HUES48 (cell line): ENCODE measurements at regions not wholly inside any gene's neighbourhood (a gene's known extent, or its start where the extent isn't known, plus 50 kb on each side); places are given as distances from the start of the nearest gene placed in this dataset.

Experiments
- H3K27ac ChIP-seq: one replicate; pipeline ENCODE4 v1.7.0; 2013; ENCODE audit warnings: low read depth, low read length, inconsistent platforms
- H3K27me3 ChIP-seq: 2 replicates; pipeline ENCODE4 v1.6.1; 2013; ENCODE audit warnings: mild to moderate bottlenecking, low read length; ENCODE audit not compliant: control insufficient read depth, insufficient read depth
- H3K36me3 ChIP-seq: 2 replicates; pipeline ENCODE4 v1.6.1; 2013; ENCODE audit warnings: low read length; ENCODE audit not compliant: control insufficient read depth, insufficient read depth
- H3K4me1 ChIP-seq: 2 replicates; pipeline ENCODE4 v1.6.1; 2013; ENCODE audit warnings: mild to moderate bottlenecking, low read length; ENCODE audit not compliant: control insufficient read depth, insufficient read depth
- H3K4me3 ChIP-seq: 2 replicates; pipeline ENCODE4 v1.5.1; 2013; ENCODE audit warnings: mild to moderate bottlenecking, low read depth, low read length
- H3K9ac ChIP-seq: 2 replicates; pipeline ENCODE4 v1.6.1; 2013; ENCODE audit warnings: mild to moderate bottlenecking, low read depth, low read length, moderate library complexity
- H3K9me3 ChIP-seq: 2 replicates; pipeline ENCODE4 v1.6.1; 2013; ENCODE audit warnings: low read length; ENCODE audit not compliant: control insufficient read depth, insufficient read depth

- Histone ChIP-seq H3K9me3 (no peaks in the 10 kb centered on the region), H3K27ac (no peak overlapping the region), H3K27me3 (no peaks in the 10 kb centered on the region), H3K4me3 (no peak overlapping the region), H3K4me1 (no peaks in the 10 kb centered on the region), H3K36me3 (no peaks in the 10 kb centered on the region), H3K9ac (no peak overlapping the region)
Measured at GRCh38 chr6:126784161-126784790, 334.2 kb upstream of the RSPO3 start.

- Histone ChIP-seq H3K27me3 (no peaks in the 10 kb centered on the region), H3K9me3 (no peaks in the 10 kb centered on the region), H3K36me3 (no peaks in the 10 kb centered on the region), H3K9ac (no peak overlapping the region), H3K27ac (no peak overlapping the region), H3K4me1 (no peaks in the 10 kb centered on the region), H3K4me3 (no peak overlapping the region)
Measured at GRCh38 chr6:126786262-126786661, 332.2 kb upstream of the RSPO3 start.

- H3K36me3 ChIP-seq = no peaks in the 10 kb centered on the region
- no peaks in the 10 kb centered on the region for H3K4me1 ChIP-seq
- H3K9ac ChIP-seq = no peak overlapping the region
- H3K9me3 ChIP-seq = no peaks in the 10 kb centered on the region
- H3K27me3 ChIP-seq = no peaks in the 10 kb centered on the region
- no peak overlapping the region for H3K4me3 ChIP-seq
- no peak overlapping the region for H3K27ac ChIP-seq
Measured at GRCh38 chr6:126787635-126788034, 330.8 kb upstream of the RSPO3 start.

GRCh38 chr6:126788861-126789365, 329.6 kb upstream of the RSPO3 start:
- no peak overlapping the region for H3K4me3 ChIP-seq
- H3K9ac ChIP-seq = no peak overlapping the region
- no peaks in the 10 kb centered on the region for H3K27me3 ChIP-seq
- H3K9me3 ChIP-seq = no peaks in the 10 kb centered on the region
- no peak overlapping the region for H3K27ac ChIP-seq
- H3K36me3 ChIP-seq = no peaks in the 10 kb centered on the region
- H3K4me1 ChIP-seq = no peaks in the 10 kb centered on the region

GRCh38 chr6:126792340-126793085, 326.0 kb upstream of the RSPO3 start:
- Histone ChIP-seq H3K36me3 (no peaks in the 10 kb centered on the region), H3K4me3 (no peak overlapping the region), H3K27ac (no peak overlapping the region), H3K4me1 (no peaks in the 10 kb centered on the region), H3K9ac (no peak overlapping the region), H3K27me3 (no peaks in the 10 kb centered on the region), H3K9me3 (no peaks in the 10 kb centered on the region)

- H3K27me3 ChIP-seq = no peaks in the 10 kb centered on the region
- H3K9me3 ChIP-seq = no peaks in the 10 kb centered on the region
- no peak overlapping the region for H3K9ac ChIP-seq
- H3K27ac ChIP-seq = no peak overlapping the region
- no peak overlapping the region for H3K4me3 ChIP-seq
- no peaks in the 10 kb centered on the region for H3K4me1 ChIP-seq
- H3K36me3 ChIP-seq = no peaks in the 10 kb centered on the region
Measured at GRCh38 chr6:126795161-126795560, 323.3 kb upstream of the RSPO3 start.

- Histone ChIP-seq H3K27ac (no peak overlapping the region), H3K9ac (no peak overlapping the region), H3K4me3 (no peak overlapping the region), H3K27me3 (no peaks in the 10 kb centered on the region), H3K36me3 (no peaks in the 10 kb centered on the region), H3K4me1 (no peaks in the 10 kb centered on the region), H3K9me3 (no peaks in the 10 kb centered on the region)
Measured at GRCh38 chr6:126797981-126798380, 320.5 kb upstream of the RSPO3 start.

- no peaks in the 10 kb centered on the region for H3K4me1 ChIP-seq
- H3K9me3 ChIP-seq = no peaks in the 10 kb centered on the region
- no peaks in the 10 kb centered on the region for H3K27me3 ChIP-seq
- H3K9ac ChIP-seq = no peak overlapping the region
- no peak overlapping the region for H3K27ac ChIP-seq
- no peaks in the 10 kb centered on the region for H3K36me3 ChIP-seq
- no peak overlapping the region for H3K4me3 ChIP-seq
Measured at GRCh38 chr6:126803769-126804168, 314.7 kb upstream of the RSPO3 start.

GRCh38 chr6:126804332-126805064, 314.0 kb upstream of the RSPO3 start:
- H3K27ac ChIP-seq = no peak overlapping the region

GRCh38 chr6:126805861-126806260, 312.6 kb upstream of the RSPO3 start:
- no peak overlapping the region for H3K27ac ChIP-seq
- H3K36me3 ChIP-seq = no peaks in the 10 kb centered on the region
- no peaks in the 10 kb centered on the region for H3K9me3 ChIP-seq
- H3K4me1 ChIP-seq = no peaks in the 10 kb centered on the region
- no peak overlapping the region for H3K9ac ChIP-seq
- H3K27me3 ChIP-seq = no peaks in the 10 kb centered on the region
- H3K4me3 ChIP-seq = no peak overlapping the region

More at GRCh38 chr6:126804332-126805064, 314.0 kb upstream of the RSPO3 start:
- Histone ChIP-seq H3K9ac (no peak overlapping the region), H3K9me3 (no peaks in the 10 kb centered on the region), H3K27me3 (no peaks in the 10 kb centered on the region), H3K4me3 (no peak overlapping the region), H3K36me3 (no peaks in the 10 kb centered on the region), H3K4me1 (no peaks in the 10 kb centered on the region)

- H3K4me1 ChIP-seq = peaks cover 4% of the 10 kb centered on the region; the same call in 1 of the 2 replicates
- H3K9me3 ChIP-seq = no peaks in the 10 kb centered on the region
- H3K36me3 ChIP-seq = no peaks in the 10 kb centered on the region
- no peak overlapping the region for H3K4me3 ChIP-seq
- no peak overlapping the region for H3K9ac ChIP-seq
- no peak overlapping the region for H3K27ac ChIP-seq
- H3K27me3 ChIP-seq = no peaks in the 10 kb centered on the region
Measured at GRCh38 chr6:126807876-126808275, 310.6 kb upstream of the RSPO3 start.
